ENCODE measurements at regions not wholly inside any gene's neighbourhood (a gene's known extent, or its start where the extent isn't known, plus 50 kb on each side); places are given as distances from the start of the nearest gene placed in this dataset.

GRCh38 chr4:153034681-153035080 is 98.6 kb downstream of the FHDC1 start:
- DNase-seq (ENCODE audit: low read depth), result no peak

- peak; percentile 17 for DNase-seq (ENCODE audit: low read depth)
These were observed 100.9 kb downstream of the FHDC1 start for GRCh38 chr4:153036931-153037482.

GRCh38 chr4:153038623-153039311 is 102.6 kb downstream of the FHDC1 start:
- no peak for DNase-seq (ENCODE audit: low read depth)

- DNase-seq (ENCODE audit: low read depth), result peak; percentile 45
These were observed 103.5 kb downstream of the FHDC1 start for GRCh38 chr4:153039542-153040185.

- no peak for DNase-seq (ENCODE audit: low read depth)
These were observed 104.6 kb downstream of the FHDC1 start for GRCh38 chr4:153040677-153041076.

- DNase-seq (ENCODE audit: low read depth), result no peak
These were observed 107.9 kb downstream of the FHDC1 start for GRCh38 chr4:153044036-153044435.

- no peak for DNase-seq (ENCODE audit: low read depth)
These were observed 109.2 kb downstream of the FHDC1 start for GRCh38 chr4:153045111-153045982.

GRCh38 chr4:153058671-153059060 is 122.5 kb downstream of the FHDC1 start:
- DNase-seq (ENCODE audit: low read depth), result no peak

GRCh38 chr4:153060196-153060595 is 124.1 kb downstream of the FHDC1 start:
- DNase-seq (ENCODE audit: low read depth), result no peak

- DNase-seq (ENCODE audit: low read depth), result no peak
These were observed 125.8 kb downstream of the FHDC1 start for GRCh38 chr4:153061971-153062370.

- DNase-seq (ENCODE audit: low read depth), result no peak
These were observed 126.6 kb downstream of the FHDC1 start for GRCh38 chr4:153062652-153063168.

- no peak for DNase-seq (ENCODE audit: low read depth)
These were observed 127.4 kb downstream of the FHDC1 start for GRCh38 chr4:153063490-153063889.

GRCh38 chr4:153064571-153064970 is 128.4 kb downstream of the FHDC1 start:
- DNase-seq (ENCODE audit: low read depth), result no peak

GRCh38 chr4:153065276-153065675 is 129.2 kb downstream of the FHDC1 start:
- no peak for DNase-seq (ENCODE audit: low read depth)

GRCh38 chr4:153067376-153067775 is 131.3 kb downstream of the FHDC1 start:
- DNase-seq (ENCODE audit: low read depth), result peak; percentile 37

GRCh38 chr4:153068751-153069150 is 132.6 kb downstream of the FHDC1 start:
- DNase-seq (ENCODE audit: low read depth), result no peak

GRCh38 chr4:153071958-153072598 is 132.2 kb upstream of the TRIM2 start:
- no peak for DNase-seq (ENCODE audit: low read depth)

- no peak for DNase-seq (ENCODE audit: low read depth)
These were observed 131.6 kb upstream of the TRIM2 start for GRCh38 chr4:153072661-153073060.

- no peak for DNase-seq (ENCODE audit: low read depth)
These were observed 129.8 kb upstream of the TRIM2 start for GRCh38 chr4:153074486-153074885.

GRCh38 chr4:153074936-153075630 is 129.2 kb upstream of the TRIM2 start:
- DNase-seq (ENCODE audit: low read depth), result peak; percentile 40

All from RPMI7951 (cell line).